ENCODE measurements at regions not wholly inside any gene's neighbourhood (a gene's known extent, or its start where the extent isn't known, plus 50 kb on each side); places are given as distances from the start of the nearest gene placed in this dataset.
"Not testable (repeated sequence)": the region's sequence is repeated elsewhere in the genome, so short reads cannot be mapped to it uniquely, and the experiment has no call there.

DNA sequence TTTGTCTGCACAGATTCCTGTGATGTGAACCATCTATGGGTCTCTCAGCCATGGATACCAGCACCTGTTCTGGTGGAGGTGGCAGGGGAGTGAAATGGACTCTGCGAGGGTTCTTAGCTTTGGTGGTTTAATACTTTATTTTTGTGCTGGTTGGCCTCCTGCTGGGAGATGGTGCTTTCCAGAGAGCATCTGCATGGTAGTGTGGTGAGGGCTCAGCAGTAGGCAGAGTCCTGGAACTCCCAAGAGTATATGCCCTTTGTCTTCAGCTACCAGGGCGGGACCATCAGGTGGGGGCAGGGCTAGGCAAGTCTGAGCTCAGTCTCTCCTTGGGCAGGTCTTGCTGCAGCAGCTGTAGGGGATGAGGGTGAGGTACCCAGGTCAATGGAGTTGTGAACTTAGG lies 97.5 kb upstream of the TRIM2 start:
- DNase-seq (ENCODE audit: low spot score) = not testable (repeated sequence)

GRCh38 chr4:153107246-153107645 lies 97.0 kb upstream of the TRIM2 start:
- no peak for DNase-seq (ENCODE audit: low spot score)

- DNase-seq (ENCODE audit: low spot score) = no peak
Measured at GRCh38 chr4:153109296-153109849, 94.9 kb upstream of the TRIM2 start.

DNA sequence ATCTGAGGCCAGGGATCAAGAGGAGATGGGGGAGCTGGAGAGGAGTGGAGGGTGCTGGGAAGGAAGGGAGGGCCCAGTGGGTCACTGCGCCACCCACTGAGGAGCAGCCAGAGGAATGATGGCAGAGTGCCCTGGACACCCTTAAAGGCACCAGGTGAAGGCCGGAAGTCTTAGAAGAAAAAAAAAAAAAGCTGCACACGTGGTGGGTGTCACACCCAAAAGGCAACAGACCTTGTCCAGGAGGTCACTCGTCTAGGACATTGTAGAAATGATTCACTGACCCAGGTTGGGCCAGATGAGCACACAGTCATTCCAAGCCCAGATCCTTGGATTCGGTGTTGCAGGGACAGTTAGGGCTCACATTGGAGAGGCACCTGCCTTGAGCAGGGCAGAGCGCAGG lies 93.5 kb upstream of the TRIM2 start:
- no peak for DNase-seq (ENCODE audit: low spot score)

- no peak for DNase-seq (ENCODE audit: low spot score)
Measured at GRCh38 chr4:153111426-153112040, 92.7 kb upstream of the TRIM2 start.

DNA sequence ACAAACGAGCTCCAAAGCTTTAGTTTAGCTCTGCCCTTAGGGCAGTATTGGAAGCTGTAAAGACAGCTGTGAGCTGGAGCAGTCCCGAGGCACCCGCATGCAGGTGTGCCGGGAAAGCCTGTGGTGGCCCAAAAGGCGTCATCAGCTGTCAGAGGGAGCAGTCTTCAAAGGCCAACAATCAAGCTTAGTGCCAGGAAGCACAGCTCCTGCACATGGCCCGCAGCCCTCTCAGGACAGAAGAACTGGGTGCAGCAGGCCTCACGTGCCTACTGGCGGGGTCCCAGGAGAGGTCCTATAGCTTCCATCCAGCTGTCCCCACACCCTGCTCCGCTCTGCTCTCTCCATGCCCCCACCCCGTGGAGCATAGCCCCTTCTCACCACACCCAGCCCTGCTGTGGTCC lies 92.2 kb upstream of the TRIM2 start:
- peak; percentile 36 for DNase-seq (ENCODE audit: low spot score)

DNA sequence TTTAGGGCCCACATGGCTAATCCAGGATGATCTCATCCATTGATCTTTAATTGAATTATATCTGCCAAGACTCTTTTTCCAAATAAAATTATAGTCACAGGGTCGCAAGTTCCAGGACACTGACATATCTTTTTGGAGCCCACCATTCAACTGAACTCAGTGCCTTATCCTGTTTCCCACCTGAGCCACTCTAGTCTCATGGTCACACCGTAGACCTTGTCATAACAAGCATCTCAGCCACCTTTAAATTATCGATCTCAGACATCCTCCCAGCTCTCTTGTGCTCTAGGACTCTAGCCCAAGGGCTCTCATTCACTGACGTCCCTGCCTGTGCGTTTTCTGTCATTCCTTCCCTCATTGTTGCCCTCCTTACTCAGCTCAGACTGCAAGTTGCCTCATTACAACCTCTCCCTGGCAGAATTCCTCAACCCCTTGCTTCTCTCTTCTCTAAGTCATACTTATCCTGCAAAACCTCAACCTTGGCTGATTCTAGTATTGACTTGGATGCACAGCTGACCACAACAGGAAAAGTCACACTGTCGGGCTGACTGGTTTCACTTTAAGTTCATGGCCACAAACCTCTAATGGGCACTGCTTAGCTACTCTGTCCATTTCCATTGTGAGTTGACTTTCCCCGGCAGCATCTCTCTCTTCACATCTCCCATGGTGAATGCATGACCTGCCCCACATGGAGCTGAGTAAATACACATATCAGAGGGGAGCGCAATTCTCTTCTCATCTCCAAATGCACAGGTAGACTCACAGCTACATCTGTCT lies 91.0 kb upstream of the TRIM2 start:
- no peak for DNase-seq (ENCODE audit: low spot score)

GRCh38 chr4:153113838-153114105 lies 90.5 kb upstream of the TRIM2 start:
- DNase-seq (ENCODE audit: low spot score) = no peak

- no peak for DNase-seq (ENCODE audit: low spot score)
Measured at GRCh38 chr4:153114771-153115321, 89.4 kb upstream of the TRIM2 start.

DNA sequence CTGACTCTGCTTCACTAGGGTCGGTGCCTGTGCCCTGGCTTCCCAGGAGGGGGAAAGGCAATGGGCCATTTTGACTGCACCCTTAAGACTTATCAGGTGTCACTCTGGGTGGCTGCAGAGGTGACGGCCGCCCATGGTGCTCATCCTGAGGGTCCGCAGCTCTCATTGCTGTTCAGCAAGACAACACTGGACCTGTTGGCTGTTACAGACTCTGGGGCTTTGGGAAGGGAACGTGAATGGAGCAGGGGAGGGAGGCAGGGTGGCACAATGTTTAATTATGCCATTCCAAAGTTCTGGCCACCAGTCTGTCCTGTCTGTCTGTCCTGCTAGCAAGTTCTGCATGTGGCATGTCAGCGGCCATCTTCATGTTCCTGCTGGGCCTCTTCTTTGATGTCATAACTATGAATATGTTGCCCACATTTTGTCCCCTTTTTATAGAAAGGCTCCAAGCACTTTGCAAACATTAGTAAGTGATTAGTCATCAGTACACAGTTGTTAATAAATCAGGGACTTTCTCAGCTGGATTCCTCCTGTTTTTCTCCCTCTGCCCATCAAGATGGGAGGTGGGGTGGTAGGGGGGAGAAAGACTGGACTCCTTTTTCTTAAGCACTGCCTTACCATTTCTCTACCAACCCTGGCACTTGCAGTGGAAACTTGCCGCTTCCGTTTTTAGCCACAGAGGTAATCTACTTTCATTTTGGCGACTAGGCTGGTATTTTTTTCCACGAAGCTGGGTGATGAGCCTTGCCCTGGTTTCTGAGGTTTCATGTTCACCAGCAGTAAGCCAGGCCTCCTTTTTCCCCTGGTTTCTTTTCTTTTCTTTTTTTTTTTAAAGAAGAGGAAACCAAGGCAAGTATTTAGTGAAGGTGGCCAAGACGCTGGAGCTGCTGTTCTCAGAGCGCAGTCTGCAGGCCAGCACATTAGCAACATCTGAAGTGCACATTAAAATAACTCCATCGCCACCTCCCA lies 88.6 kb upstream of the TRIM2 start:
- peak; percentile 69 for DNase-seq (ENCODE audit: low spot score)

- DNase-seq (ENCODE audit: low spot score) = no peak
Measured at GRCh38 chr4:153116291-153116680, 88.0 kb upstream of the TRIM2 start.

DNA sequence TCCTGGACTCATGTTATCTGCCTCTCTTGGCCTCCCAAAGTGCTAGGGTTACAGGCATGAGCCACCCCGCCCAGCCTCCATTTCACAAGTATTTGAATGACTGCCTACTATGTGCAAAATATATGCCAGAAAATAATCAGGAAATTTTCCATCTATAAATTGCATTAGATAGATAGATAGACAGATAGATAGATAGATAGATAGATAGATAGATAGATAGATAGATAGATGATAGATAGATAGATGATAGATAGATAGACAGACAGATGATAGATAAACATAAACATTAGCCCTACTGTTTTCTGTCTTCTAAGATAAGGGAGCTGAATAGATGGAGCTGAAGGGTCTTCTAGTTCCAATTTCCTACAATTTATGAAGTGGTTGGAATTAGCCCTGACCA lies 87.4 kb upstream of the TRIM2 start:
- no peak for DNase-seq (ENCODE audit: low spot score)

GRCh38 chr4:153117554-153117953 lies 86.7 kb upstream of the TRIM2 start:
- no peak for DNase-seq (ENCODE audit: low spot score)

GRCh38 chr4:153119626-153120025 lies 84.6 kb upstream of the TRIM2 start:
- DNase-seq (ENCODE audit: low spot score) = no peak

- DNase-seq (ENCODE audit: low spot score) = no peak
Measured at GRCh38 chr4:153120235-153120634, 84.0 kb upstream of the TRIM2 start.

DNA sequence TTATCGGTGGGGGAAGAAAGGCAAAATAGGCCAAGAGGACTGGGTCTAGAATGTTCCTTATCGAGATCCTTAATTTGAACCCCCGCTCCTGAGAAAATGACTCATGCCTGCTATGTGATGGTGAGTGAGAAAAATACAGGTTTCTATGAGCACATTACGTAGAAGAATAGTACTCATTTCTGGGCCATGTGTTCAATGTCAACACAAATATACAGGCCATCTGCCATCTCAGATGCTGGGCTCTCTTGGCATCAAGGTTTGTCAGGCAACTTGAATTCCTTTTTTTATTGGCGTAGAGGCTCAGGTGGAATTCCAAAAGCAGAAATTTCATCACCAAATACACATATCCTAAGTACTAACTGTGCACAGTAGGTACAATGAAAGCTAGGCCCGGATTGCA lies 81.4 kb upstream of the TRIM2 start:
- DNase-seq (ENCODE audit: low spot score) = no peak

GRCh38 chr4:153126137-153126536 lies 78.1 kb upstream of the TRIM2 start:
- DNase-seq (ENCODE audit: low spot score) = no peak

- peak; percentile 73 for DNase-seq (ENCODE audit: low spot score)
Measured at GRCh38 chr4:153127760-153128494, 76.3 kb upstream of the TRIM2 start.

- DNase-seq (ENCODE audit: low spot score) = no peak
Measured at GRCh38 chr4:153131596-153131995, 72.6 kb upstream of the TRIM2 start.

DNA sequence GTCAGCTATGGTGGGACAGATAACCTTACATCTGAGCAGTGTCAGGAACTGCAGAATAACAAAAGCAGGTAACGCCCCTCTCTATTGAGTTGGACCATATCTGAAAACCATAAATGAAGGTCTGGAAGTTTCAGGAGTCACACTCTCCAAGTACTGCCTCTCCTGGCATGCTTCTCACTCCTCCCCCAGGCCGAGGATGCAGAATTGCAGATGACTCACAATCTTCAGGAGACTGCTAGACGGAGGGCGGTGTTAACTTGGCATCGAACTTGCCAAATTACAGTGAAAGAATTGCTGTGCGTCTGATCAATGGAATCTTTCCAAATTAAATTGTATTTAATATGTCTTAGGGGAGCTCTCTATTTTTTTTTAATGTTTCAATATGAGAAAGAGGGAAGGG lies 67.1 kb upstream of the TRIM2 start:
- no peak for DNase-seq (ENCODE audit: low spot score)
